A549 (cell line): ENCODE measurements at regions not wholly inside any gene's neighbourhood (a gene's known extent, or its start where the extent isn't known, plus 50 kb on each side); places are given as distances from the start of the nearest gene placed in this dataset.

Experiments used
- ATAC-seq, 2 experiments: fragments of 200-7000 bp in 1 of 2; fragments of >200 bp in 1 of 2; cut with Nextera tagmentation in 1 of 2; cut with Tn5 transposase in 1 of 2; 3 replicates each; pipeline versions ENCODE4 v1.8.0 to v1.9.1; 2018 to 2020; ENCODE audit warnings: mild to moderate bottlenecking in 1 of 2, moderate library complexity in 1 of 2
- CTCF ChIA-PET: fragments of 300-600 bp; sonication (Branson Sonifier 250); formaldehyde crosslinking; extraction: SDS; loops from one replicate; lab custom pipeline; 2021; ENCODE audit warnings: antibody characterized with exemption, inconsistent platforms; lab: Yijun Ruan, JAX
- POLR2A ChIA-PET: fragments of 350-600 bp; formaldehyde crosslinking; extraction: SDS; loops from one replicate; lab custom pipeline; 2021; ENCODE audit warnings: antibody characterized with exemption, inconsistent platforms; lab: Yijun Ruan, JAX
- DNase-seq, 2 experiments: peaks; one replicate each; pipeline versions ENCODE4 v3.0.0 to v3.0.0-alpha.2; 2011 to 2016; ENCODE audit warnings: low read depth in 1 of 2, low spot score in 1 of 2
- FAIRE-seq: peaks from 2 replicates; lab custom pipeline; 2011; peaks lifted over from hg19 to GRCh38; lab: Jason Lieb, UNC
- H3K27ac ChIP-seq, 2 experiments: fragments of >200 bp; sonication (Bioruptor Twin); formaldehyde crosslinking; 3 replicates each; pipeline ENCODE4 v1.5.1; 2016 to 2017
- H3K4me1 ChIP-seq: fragments of >200 bp; sonication (Bioruptor Twin); formaldehyde crosslinking; 3 replicates; pipeline ENCODE4 v1.6.1; 2016
- H3K4me2 ChIP-seq: fragments of >200 bp; sonication (Bioruptor Twin); formaldehyde crosslinking; 3 replicates; pipeline ENCODE4 v1.6.1; 2016
- H3K4me3 ChIP-seq: fragments of >200 bp; sonication (Bioruptor Twin); formaldehyde crosslinking; 3 replicates; pipeline ENCODE4 v1.5.1; 2016
- H3K9me3 ChIP-seq: fragments of >200 bp; sonication (Bioruptor Twin); formaldehyde crosslinking; 3 replicates; pipeline ENCODE4 v1.6.1; 2016
- BCL3 ChIP-seq: fragments of >200 bp; sonication (Bioruptor Twin); formaldehyde crosslinking; IDR thresholded peaks from 3 replicates; pipeline ENCODE4 v1.6.1; 2016
- CTCF ChIP-seq: fragments of >200 bp; sonication (Bioruptor Twin); formaldehyde crosslinking; IDR thresholded peaks from 3 replicates; pipeline ENCODE4 v1.5.1; 2016
- EHF ChIP-seq: fragments of 250-450 bp; sonication (Bioruptor Pico); IDR thresholded peaks from 2 replicates; pipeline ENCODE4 v1.5.0; 2020; ENCODE audit warnings: mild to moderate bottlenecking
- ESRRA ChIP-seq: fragments of 150-350 bp; IDR thresholded peaks from 2 replicates; pipeline ENCODE4 v1.6.1; 2014; ENCODE audit warnings: mild to moderate bottlenecking, low read length, borderline replicate concordance
- HMGXB4 ChIP-seq: fragments of 250-450 bp; sonication (Bioruptor Pico); IDR thresholded peaks from 2 replicates; pipeline ENCODE4 v1.5.0; 2021; ENCODE audit warnings: mild to moderate bottlenecking, moderate library complexity, borderline replicate concordance
- HOXB5 ChIP-seq: fragments of 250-450 bp; sonication (Bioruptor Pico); IDR thresholded peaks from 2 replicates; pipeline ENCODE4 v1.5.0; 2020; ENCODE audit warnings: mild to moderate bottlenecking, moderate library complexity
- JUN ChIP-seq, 2 experiments: fragments of >200 bp; sonication (Bioruptor Twin); formaldehyde crosslinking; IDR thresholded peaks; 2 replicates in 1 of 2; 3 replicates in 1 of 2; pipeline ENCODE4 v1.6.1; 2016 to 2017
- KDM5A ChIP-seq: fragments of 200-600 bp; sonication (generic); IDR thresholded peaks from 2 replicates; pipeline ENCODE4 v1.6.1; 2016; ENCODE audit warnings: antibody characterized with exemption, mild to moderate bottlenecking
- NFE2L2 ChIP-seq: fragments of 150-350 bp; conservative IDR thresholded peaks from 2 replicates; pipeline ENCODE4 v1.6.1; 2014; ENCODE audit warnings: low read length
- NPAS2 ChIP-seq: fragments of 250-450 bp; sonication (Bioruptor Pico); IDR thresholded peaks from 2 replicates; pipeline ENCODE4 v1.8.0; 2022; ENCODE audit warnings: mild to moderate bottlenecking, moderate library complexity, borderline replicate concordance
- PHF8 ChIP-seq: fragments of 200-600 bp; sonication (generic); IDR thresholded peaks from 2 replicates; pipeline ENCODE4 v1.6.1; 2016; ENCODE audit warnings: low read depth, mild to moderate bottlenecking, antibody characterized with exemption, moderate library complexity, borderline replicate concordance
- RARB ChIP-seq: fragments of 250-450 bp; sonication (Bioruptor Pico); IDR thresholded peaks from 2 replicates; pipeline ENCODE4 v1.8.0; 2021; ENCODE audit warnings: mild to moderate bottlenecking, moderate library complexity
- RCOR1 ChIP-seq: fragments of 150-350 bp; IDR thresholded peaks from 2 replicates; pipeline ENCODE4 v1.6.1; 2014; ENCODE audit warnings: antibody characterized with exemption, low read length, low read depth
- RFX5 ChIP-seq: fragments of 450-650 bp; IDR thresholded peaks from 2 replicates; pipeline ENCODE4 v1.7.1; 2014; ENCODE audit warnings: antibody characterized with exemption, mild to moderate bottlenecking, moderate library complexity
- SMC3 ChIP-seq: fragments of >200 bp; sonication (Bioruptor Twin); formaldehyde crosslinking; IDR thresholded peaks from 3 replicates; pipeline ENCODE4 v1.6.1; 2018; ENCODE audit warnings: inconsistent platforms
- USF2 ChIP-seq: fragments of 450-650 bp; IDR thresholded peaks from 2 replicates; pipeline ENCODE4 v1.6.1; 2014; ENCODE audit warnings: antibody characterized with exemption
- ZFP36 ChIP-seq: fragments of 450-650 bp; IDR thresholded peaks from 2 replicates; pipeline ENCODE4 v1.6.1; 2014; ENCODE audit warnings: borderline replicate concordance; ENCODE audit not compliant: partially characterized antibody
- ZNF302 ChIP-seq: fragments of 250-450 bp; sonication (Bioruptor Pico); IDR thresholded peaks from 2 replicates; pipeline ENCODE4 v1.9.0; 2021; ENCODE audit warnings: inconsistent platforms, mild to moderate bottlenecking, moderate library complexity
- WGBS: methylation state at CpG from one replicate; pipeline ENCODE4 v1.1.6; 2017; ENCODE audit errors: missing lambda C conversion rate; 5-methylcytosine and 5-hydroxymethylcytosine counted together
- TF ChIP-seq, protein P1 (sequence below): IDR thresholded peaks from 2 replicates; pipeline ENCODE4 v1.6.1; 2012
- TF ChIP-seq, protein P2 (sequence below): fragments of 250-450 bp; sonication (Bioruptor Pico); IDR thresholded peaks from 2 replicates; pipeline ENCODE4 v1.5.0; 2020; ENCODE audit warnings: low read depth, mild to moderate bottlenecking, moderate library complexity

- FAIRE-seq = no peak
- POLR2A ChIA-PET = no interaction called here
- 87% methylated on average over 1 of the region's 1 CpG for WGBS
These were observed 58.4 kb downstream of the HMHB1 start for GRCh38 chr5:143870362-143870761.

DNA sequence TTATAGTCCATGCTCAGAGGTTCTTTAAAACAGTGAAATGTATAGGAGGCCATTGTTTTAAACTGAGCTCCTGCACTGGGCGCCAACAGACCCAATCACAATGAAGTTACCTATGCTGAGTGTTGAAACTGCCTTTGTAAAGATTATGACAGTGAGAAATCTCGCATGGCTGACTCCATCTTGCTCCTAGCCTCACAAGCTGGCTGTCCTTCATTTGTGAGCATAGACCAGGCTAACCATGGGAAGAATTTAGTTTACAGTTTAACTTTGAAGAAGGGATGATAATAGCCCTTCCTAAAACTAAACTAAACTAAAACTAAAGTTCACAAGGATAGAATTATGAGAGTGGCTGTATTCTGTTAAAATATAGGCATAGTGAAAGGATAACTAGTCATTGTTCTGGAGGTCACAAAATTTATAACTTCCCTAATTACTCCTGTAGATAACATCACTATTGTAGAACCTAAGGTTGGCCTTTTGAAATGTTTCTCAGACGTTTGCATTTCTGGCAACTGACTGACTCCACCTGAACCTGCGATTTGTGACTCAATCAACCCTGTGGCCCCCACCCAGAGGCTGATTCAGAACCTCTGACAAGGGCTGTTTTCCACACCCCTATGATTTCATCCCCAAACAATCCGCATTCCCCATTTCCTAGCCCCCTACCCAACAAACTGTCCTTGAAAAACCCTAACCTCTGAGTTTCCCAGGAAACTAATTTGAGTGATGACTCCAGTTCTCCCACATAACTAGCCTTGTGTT, 59.1 kb downstream of the HMHB1 start:
- CTCF ChIA-PET = interaction anchor here (1.8 kb wide), 1 partner anchor 34 kb away, joined by 3 read pairs; no protein-coding TSS in a partner anchor
- TF ChIP-seq ZFP36 (no peak), ZNF302 (CRISPR knock-in tag) (no peak), SMC3 (no peak), JUN (IDR thresholded peaks at IDR 0.05) (no peak), HMGXB4 (CRISPR knock-in tag) (no peak), NPAS2 (CRISPR knock-in tag) (no peak), NFE2L2 (no peak), ESRRA (no peak), CTCF (no peak), RCOR1 (no peak), KDM5A (no peak), HOXB5 (CRISPR knock-in tag) (no peak), USF2 (no peak), RARB (CRISPR knock-in tag) (no peak), PHF8 (no peak)
- TF ChIP-seq, protein P1, sequence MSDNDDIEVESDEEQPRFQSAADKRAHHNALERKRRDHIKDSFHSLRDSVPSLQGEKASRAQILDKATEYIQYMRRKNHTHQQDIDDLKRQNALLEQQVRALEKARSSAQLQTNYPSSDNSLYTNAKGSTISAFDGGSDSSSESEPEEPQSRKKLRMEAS = no peak
- TF ChIP-seq, all 56 proteins: peak for 0
- H3K9me3 ChIP-seq = no peaks in the 10 kb centered on the region
- 64% methylated on average over 5 of the region's 5 CpGs for WGBS
- no peak overlapping the region for H3K4me3 ChIP-seq
- no peak for FAIRE-seq
- H3K4me1 ChIP-seq = no peaks in the 10 kb centered on the region
- no peak overlapping the region for H3K4me2 ChIP-seq
- POLR2A ChIA-PET = no interaction called here
- no peak overlapping the region for H3K27ac ChIP-seq
- ATAC-seq = no peak
- DNase-seq = no peak

More at GRCh38 chr5:143870362-143870761, 58.4 kb downstream of the HMHB1 start:
- H3K27ac ChIP-seq = no peak overlapping the region
- H3K9me3 ChIP-seq = no peaks in the 10 kb centered on the region
- CTCF ChIA-PET = interaction anchor here (1.8 kb wide), 1 partner anchor 34 kb away, joined by 3 read pairs; no protein-coding TSS in a partner anchor
- no peak for DNase-seq
- H3K4me1 ChIP-seq = no peaks in the 10 kb centered on the region
- no peak for ATAC-seq
- no peak for TF ChIP-seq ZNF302 (CRISPR knock-in tag)
- TF ChIP-seq RFX5 = no peak
- no peak for TF ChIP-seq EHF (CRISPR knock-in tag)
- H3K4me2 ChIP-seq = no peak overlapping the region
- H3K4me3 ChIP-seq = no peak overlapping the region

- Histone ChIP-seq H3K4me3 (no peak overlapping the region), H3K4me1 (no peaks in the 10 kb centered on the region), H3K4me2 (no peak overlapping the region)
- 76% methylated on average over 2 of the region's 2 CpGs for WGBS
- TF ChIP-seq, protein P2, sequence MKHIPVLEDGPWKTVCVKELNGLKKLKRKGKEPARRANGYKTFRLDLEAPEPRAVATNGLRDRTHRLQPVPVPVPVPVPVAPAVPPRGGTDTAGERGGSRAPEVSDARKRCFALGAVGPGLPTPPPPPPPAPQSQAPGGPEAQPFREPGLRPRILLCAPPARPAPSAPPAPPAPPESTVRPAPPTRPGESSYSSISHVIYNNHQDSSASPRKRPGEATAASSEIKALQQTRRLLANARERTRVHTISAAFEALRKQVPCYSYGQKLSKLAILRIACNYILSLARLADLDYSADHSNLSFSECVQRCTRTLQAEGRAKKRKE = no peak
- no peak for TF ChIP-seq BCL3
- TF ChIP-seq, all 56 proteins: peak for 0
- Histone ChIP-seq H3K9me3 (no peaks in the 10 kb centered on the region), H3K27ac (no peak overlapping the region)
- no peak for FAIRE-seq
- ATAC-seq = no peak
- no peak for DNase-seq
- ChIA-PET POLR2A (no interaction called here), CTCF (interaction anchor here (1.1 to 1.8 kb wide), 2 partner anchors 11 to 35 kb away, joined by 3 read pairs; no protein-coding TSS in a partner anchor)
These were observed 59.7 kb downstream of the HMHB1 start for GRCh38 chr5:143871672-143872071.
